HG03159 (cell line): ENCODE measurements at regions not wholly inside any gene's neighbourhood (a gene's known extent, or its start where the extent isn't known, plus 50 kb on each side); places are given as distances from the start of the nearest gene placed in this dataset.

Source experiments
- ATAC-seq: cut with Tn5 transposase; IDR thresholded peaks from one replicate; pipeline ENCODE4 v1.9.1; 2021; ENCODE audit warnings: mild to moderate bottlenecking, moderate library complexity; ENCODE audit not compliant: unreplicated experiment

DNA sequence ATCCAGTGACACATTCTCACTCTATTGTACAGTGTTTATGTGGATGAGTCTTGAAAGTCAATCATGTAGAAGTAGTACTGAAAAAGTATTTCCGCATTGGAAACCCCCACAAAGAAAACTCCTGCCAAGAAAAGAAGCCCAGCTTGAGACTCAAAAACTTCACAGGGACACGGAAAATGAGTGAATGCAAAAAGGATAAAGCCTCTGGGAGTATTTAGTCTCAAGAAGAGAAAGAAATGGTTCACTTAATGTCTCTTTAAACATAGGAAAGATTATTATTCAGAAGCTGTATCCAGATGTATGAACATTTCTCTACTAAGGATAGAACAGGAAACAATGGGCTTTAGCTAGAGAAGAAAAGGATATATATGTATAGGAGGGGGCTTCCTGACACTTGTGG is 304.5 kb downstream of the BARHL2 start:
- no peak for ATAC-seq

DNA sequence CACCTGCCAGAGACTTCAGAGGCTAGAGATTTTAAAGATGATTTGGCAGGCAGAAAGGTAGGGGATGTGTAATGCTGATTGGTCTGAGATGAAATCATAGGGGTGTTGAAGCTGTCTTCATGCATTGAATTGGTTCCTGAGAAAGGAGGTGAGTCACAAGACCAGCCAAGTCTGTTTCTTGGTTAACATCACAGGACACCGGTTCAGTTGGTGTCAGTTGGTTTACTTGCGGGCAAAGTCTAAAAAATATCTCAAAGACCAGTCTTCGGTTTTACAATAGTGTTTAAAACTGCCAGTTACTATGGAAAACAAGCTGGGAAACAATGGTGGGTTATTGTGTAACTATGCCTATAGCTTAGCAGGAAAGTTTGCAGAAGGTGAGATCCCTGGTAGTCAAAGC is 305.9 kb downstream of the BARHL2 start:
- ATAC-seq: no peak

DNA sequence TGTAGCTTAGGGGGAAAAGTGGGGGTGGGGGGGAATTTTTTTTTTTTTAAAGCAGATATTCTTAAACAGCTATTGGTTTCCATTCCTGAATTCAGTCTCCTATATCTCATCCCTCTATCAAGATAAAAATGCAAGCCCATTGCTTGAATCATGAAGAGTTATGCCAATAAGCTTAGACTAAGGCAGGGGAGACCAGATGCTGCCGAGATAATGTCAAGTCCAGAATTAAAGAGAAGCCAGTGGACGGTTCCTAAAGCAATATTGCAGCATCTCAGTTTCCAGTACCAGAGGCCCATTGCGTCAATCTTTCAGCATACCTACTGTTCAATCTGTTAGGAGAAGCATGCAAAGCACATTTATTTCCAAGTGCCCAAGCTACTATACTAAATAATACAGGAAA is 309.4 kb downstream of the BARHL2 start:
- no peak for ATAC-seq

DNA sequence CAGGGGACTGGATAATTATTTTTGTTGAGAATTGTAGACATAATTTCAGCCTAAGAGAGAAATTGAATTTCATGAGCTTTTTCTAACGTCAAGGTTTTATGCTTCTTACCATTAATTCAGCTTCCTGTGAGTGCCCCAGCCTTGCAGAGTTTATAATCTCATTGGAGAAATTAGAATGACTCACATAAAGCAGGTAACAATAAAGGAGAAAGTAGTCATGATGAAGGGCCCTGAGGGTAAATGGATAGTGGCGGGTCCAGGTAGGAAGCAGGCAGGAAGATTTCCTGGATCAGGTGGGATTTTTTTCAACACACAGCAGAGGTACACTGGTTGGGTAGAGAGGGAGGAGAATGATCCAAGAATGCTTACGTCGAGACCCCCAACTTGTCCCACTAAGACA is 311.4 kb downstream of the BARHL2 start:
- no peak for ATAC-seq

DNA sequence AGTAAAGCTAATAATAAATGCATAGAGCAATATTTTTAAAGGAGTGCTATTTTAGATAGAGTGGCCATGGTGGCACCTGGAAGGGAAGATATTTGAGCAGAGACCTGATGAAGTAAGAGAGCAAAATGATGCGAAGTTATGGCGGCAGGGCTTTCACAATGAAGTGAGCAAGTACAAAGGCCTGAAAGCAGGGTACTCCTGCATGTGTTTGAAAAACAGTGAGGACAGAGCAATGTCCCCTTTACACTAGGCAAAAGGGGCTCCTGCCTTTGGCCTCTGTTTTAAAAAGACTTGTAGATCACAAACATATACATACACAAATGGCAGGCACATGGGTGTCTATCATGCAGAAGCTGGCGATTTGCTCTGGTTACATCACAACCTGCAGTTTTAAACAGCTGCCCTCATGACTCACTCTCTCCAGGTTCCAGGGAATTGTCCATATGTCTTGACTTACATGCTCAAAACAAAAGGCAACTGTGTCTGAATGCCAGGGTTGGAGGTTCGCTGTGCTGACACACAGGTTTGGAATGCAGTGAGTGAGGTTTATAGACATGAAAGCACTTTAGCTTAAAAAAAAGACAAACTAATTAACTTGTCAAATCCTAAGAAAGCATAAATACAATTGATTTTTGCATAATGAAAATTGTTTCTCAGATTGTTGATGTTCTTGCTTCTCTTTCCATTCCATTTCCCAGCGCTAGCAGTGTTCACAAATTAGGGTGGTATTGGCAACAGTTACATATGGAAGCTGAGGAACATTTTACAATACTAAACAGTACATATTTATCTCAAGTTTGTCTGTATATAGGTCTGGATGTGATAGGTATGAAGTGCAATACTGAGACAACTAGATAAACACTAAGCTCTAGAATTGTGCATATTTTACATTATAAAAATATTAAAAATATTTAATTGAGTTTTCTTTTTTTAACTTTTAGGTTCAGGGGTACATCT is 313.9 kb downstream of the BARHL2 start:
- ATAC-seq: no peak

DNA sequence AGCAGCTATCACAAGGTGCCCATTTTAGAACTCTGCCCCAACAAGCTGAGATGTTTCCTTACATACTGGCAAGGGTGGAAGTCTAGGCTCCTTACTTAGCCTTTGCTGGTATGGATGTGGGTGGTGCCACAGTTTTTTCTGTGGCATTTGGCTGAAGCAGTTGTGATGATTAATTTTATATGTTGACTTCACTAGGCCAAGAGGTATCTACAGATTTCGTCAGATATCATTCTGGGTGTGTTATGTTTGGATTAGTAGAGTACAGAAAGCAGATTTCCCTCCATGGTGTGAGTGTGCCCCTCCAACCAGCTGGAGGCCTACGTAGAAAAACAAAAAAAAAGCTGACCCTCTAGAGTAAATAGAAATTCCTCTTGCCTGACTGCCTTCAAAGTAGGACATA is 317.0 kb downstream of the BARHL2 start:
- no peak for ATAC-seq

DNA sequence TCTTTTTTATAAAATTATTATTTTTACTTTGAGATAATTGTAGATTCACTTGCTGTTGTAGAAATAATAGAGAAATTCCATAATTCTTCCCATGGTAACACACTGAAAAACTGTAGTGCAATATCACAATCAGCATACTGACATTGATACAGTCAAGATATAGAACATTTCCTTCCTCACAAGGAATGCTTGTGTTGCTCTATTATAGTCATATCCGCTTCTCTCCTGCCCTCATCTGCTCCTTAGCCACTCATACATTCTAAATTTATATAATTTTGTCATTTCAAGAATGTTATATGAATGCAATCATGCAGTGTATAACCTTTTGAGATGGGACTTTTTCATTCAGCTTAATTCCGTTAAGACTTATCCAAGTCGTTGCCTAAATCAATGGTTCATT is 320.2 kb downstream of the BARHL2 start:
- ATAC-seq: no peak

DNA sequence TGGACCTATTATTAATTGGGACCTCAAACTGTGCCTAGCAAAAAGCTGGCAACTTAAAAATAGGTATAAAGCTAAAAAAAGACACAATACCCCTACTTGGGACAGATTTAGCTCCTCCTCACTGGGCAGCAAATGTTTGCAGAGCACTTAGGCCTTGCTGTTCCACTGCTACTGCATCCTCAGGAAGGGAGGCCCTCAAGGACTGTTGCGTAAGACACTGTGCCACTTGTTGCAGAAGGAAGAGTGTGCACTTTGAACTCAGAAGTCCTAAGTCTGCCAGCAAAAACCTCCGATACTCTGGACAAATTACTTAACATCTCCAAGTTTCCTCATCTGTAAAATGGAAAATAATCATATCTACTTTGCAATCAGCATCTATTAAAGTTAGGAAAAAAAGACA is 322.9 kb downstream of the BARHL2 start:
- ATAC-seq: no peak

DNA sequence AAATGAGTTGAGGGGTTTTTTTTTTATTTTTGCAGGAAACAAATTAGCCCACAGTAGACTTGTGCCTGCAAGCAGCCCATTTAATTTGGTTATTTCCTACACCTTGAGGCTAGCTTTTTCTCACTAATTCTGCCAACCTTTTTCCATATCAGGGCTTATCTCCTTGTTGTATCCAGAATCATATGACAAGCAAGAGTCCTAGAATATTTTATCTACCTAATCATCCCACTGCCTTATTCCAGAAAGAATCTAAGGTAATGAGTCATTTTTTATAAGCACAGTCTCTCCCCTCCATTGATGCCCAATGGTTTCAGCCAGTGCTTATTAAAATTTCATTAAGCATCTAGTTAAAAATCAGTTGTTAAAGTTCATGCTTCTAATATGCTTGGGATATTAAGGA is 324.1 kb downstream of the BARHL2 start:
- no peak for ATAC-seq

DNA sequence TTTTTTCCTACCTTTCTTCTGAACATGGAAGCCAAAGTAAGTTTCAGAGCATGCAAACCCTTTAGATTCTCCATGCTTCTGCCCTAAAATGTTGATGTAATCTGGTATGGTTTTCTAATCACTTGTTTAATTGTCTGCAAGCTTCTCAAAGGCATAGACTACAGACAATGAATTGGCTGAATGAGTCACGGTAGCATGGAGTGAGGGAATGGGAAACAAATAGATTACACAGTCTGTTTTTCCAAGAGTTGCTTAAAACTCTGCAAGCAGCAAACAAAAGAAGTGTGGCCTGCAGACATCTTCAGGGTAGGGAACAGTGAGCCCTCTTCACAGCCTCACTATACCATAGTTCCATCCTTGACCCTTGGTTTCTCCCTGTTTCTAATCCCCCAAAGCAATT is 326.0 kb downstream of the BARHL2 start:
- no peak for ATAC-seq

DNA sequence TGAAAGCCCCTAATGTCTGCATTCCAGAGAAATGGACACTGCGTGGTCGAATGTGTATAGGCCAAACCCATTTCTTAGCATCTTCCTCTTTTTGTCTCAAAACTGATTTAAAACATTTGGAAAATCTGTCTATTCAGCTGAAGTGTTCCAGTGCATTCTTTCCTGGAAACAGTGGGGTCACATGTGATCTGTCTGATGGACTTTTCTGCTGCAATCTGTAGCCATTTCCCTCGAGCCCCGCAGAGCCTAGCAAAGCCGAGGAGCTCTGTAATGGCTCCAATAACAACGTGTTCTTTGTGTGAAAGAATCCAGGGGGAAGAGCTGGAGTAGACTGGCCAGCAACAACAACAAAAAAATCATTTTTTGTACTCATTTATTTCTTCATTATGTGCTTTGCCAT is 329.3 kb downstream of the BARHL2 start:
- ATAC-seq: no peak

DNA sequence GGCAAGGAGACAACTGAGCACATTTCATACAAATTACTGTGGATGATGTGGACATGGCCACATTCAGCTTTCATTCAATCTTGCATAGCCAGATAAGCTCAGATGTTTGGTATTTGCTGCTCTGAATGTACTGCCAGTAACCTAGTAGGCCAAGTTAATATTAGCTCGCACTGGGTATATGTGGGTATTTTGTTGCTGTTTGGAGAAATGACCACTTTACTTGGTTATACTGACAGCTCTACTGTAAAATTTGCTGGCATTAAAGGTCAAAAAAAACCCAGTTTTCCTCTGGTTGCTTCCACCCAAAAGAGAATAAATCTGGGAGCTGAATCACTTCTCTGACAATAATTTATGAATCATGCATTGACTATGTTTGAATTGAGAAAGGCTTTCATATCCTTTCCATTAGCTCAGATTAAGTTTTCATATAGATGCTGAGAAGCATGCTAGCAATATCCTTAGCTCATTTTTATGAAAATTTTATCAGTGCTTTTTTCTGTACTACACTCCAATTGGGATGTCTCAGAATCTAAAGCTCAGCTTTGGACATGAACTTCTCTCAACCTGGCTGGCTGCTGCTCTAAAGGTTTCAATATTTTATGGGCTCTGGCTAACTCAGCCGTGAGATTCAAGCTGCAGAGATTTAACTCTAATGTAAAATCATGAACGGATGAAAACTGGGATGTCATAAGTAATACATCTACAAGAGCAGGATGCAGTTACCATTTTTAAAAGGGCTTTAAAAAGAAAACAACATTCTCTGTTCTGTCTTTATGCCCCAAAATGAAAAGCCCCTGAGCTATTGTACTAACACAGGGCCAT is 330.0 kb downstream of the BARHL2 start:
- ATAC-seq: no peak

DNA sequence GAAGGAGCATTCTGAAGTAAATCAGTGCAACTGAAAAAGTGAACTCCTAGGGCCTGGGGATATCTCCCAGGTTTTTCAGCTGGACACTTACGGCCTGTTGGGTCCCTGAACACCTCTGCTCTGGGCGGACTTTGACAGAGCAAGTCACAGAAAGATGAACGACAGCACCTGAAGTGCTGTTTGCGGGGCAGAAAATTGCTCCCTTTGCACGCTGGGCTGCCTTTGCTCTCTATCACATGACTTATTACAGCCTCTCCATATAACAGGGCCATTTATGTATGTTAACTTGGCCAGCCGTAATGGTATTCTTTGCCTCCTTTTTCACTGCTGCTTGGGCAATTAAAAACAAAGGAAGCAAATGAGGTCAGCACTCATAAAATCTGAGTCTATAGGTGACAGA is 332.9 kb downstream of the BARHL2 start:
- no peak for ATAC-seq

DNA sequence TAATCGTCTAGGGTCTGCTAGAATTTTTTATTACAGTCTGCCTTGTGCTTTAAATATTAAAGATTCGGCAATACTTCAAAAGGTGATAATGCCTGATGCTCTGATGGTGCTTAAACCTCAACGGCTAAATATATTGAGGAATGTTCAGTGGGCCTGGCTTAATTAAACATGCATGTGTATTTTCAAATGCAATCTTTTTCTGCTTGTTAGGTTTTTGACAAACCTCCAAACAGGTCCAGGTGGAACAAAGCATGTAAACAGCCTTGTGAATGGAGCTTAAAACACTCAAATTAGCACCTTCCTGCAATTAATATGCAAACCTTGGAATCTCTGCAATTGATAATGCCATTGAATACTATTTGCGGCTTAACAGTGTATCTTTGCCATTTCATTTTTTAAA is 334.9 kb downstream of the BARHL2 start:
- ATAC-seq: no peak

DNA sequence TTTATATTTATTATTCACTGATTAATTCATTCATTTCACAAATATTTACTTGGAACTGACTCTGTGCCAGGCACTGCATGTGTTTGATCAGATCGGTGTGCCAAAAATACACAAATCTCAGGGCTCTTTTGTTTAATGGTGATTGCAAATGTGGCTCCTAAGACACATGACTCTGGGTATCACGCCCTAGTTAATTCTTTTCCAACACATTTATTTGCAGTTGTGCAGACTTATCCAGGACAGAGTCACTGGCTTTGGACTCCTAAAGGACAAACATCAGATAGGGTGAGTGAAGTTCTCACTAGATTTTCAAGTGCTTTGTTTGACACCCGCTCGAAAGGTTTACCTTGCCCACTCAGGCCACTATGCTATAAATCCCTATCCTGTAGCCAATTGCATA is 335.5 kb downstream of the BARHL2 start:
- ATAC-seq: no peak

DNA sequence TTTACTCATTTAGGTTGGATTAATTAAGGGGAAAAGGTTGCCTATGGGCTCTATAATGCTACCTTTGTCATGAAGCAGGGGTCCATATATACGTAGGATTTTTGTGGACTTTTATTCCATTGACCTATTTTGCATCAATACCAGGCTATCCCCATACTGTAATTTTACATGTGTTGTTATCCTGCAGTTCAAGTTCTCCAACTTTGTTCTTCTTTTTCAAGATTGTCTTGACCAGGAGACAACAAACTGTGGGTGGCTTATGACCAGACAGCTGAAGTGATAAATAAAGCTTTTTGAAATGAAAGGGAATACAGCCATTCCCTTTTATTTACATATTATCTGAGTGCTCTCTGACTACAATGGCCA is 345.7 kb downstream of the BARHL2 start:
- ATAC-seq: no peak

DNA sequence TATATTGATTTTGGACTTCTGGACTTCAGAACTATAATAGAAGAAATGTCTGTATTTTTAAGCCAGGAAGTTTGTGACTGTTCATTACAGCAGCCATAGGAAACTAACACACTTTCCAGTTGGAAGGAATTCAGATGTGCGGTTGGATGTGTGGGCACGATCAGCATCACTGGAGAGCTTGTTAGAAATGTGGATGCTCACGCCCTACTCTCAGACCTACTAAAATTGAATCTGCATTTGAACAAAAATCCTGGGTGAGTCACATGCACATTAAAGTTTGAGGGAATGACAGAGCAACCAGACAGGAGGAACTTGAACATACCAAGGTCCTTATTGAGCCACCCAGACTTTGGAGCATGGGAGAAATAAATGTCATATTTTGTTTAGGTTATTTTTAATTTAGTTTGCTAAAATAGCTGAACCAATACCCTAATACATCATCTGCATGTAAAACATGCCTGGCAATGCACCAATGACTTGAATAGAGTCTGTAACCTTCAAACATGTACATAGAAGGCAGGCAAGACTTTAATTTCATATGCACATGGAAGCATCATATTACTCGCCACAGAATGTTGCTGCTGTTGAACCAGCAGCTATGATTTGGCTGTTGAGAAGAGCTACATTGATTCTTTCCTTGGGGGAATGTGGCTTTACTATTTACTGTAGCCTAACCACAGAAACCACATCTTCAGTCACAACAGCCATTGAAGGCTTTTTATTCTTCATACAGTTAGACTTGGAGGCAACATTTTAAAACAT is 346.2 kb downstream of the BARHL2 start:
- ATAC-seq: no peak

DNA sequence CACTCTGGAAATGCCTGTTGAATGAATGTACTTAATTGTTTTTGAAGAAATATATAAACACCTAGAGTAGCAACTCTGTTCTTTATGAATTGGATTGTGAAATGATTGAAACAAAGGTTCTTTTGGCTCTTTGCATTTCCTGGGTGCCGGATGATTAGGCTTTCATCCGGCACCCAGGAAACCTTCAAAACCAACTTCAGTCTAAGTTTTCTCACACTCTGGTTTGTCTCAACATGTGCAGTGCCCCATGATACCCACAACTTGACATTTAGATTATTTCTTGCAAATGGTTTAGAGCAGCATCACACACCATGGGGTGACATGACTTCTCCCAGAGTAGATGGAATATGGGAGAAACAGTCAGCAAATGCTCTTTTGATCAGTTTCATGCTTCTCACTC is 354.9 kb downstream of the BARHL2 start:
- ATAC-seq: no peak

DNA sequence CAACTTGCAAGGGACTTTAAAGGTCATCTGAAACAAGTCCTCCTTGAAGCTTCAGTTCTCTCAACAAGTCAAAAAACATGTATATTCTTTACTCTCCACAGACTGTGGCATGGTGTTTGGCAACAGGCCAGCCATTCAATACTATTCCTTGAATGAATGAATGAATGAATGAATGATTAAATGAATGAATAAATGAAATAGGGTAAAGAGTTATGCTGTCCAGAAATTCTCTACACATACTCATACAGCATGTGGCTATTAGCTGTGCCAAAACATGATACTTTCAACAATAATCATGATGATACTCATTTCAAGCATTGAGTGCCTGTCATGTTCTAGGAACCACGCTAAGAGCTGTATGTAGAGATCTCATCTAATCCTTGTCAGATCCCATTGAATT is 356.1 kb downstream of the BARHL2 start:
- ATAC-seq: no peak

DNA sequence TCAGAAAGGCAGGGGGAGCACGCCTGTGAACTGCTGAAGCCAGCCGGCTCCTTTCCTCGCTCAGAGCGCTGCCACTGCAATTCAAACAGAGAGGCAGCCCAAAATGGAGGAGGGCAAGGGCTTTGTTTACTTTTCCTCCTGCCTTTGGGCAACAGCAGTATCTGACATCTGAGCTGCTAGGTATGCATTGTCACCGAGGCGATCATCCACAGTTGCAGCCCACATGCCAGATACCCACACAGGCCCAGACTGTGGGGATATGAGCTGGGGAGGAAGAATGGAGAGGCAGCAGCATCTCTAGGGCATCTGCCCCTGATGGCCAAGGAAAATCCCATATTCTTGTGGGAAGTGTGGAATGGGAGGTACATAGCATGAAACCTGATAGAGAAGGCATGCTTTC is 357.1 kb downstream of the BARHL2 start:
- no peak for ATAC-seq

DNA sequence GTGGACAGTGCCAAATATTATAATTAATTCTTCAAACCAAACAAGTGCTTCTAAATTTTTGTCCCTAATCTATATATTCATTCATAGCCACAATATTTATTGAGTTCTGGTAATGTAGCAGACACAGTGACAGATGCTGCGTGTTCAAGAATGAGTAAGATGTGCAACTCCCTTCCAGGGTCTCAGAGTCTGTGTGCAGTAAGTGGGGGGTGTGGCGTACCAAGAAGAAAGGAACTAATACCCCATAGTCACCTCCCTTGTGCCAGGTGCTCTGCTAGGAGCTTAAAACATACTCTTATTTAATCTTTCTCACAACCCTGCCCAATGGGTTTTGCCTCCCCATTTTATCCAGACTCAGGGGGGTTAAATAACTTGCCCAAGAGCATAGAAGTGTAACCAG is 358.7 kb downstream of the BARHL2 start:
- no peak for ATAC-seq
